IPS DF 19.7 (cell line): ENCODE measurements at regions not wholly inside any gene's neighbourhood (a gene's known extent, or its start where the extent isn't known, plus 50 kb on each side); places are given as distances from the start of the nearest gene placed in this dataset.

Experiments
- DNase-seq: peaks from one replicate; pipeline ENCODE4 v3.0.0-alpha.2; 2013; ENCODE audit warnings: low read depth, low spot score

DNA sequence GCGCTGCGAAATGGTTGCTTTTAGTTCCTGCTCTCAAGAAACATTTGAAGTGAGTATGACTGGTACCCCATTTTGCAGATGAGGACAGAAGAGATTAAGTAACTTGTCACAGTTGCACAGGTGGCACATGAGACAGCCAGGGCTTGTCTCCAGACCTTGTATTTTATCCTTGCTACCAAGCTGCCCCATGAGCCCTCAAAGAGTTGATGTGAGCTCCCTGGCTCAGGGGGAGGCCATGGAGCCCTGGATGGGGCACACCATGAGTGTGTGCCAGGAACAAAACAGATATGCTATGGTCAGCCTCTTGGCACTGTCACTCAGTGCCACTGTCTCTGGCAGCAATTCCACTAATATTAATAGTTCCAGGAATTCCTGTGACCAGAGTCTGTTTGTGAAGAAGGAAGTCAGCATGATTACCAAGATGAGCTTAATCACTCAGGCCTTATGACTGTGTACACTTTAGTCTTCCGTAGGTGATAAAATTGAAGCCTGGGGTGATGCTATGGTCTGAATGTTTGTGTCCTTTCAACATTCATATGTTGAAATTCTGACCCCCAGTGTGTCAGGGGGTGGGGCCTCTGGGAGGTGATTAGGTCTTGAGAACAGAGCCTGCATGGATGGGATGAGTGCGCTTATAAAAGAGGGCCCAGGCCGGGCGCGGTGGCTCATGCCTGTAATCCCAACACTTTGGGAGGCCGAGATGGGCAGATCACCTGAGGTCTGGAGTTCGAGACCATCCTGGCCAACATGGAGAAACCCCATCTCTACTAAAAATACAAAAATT lies 806.8 kb downstream of the AACS start:
- no peak for DNase-seq

DNA sequence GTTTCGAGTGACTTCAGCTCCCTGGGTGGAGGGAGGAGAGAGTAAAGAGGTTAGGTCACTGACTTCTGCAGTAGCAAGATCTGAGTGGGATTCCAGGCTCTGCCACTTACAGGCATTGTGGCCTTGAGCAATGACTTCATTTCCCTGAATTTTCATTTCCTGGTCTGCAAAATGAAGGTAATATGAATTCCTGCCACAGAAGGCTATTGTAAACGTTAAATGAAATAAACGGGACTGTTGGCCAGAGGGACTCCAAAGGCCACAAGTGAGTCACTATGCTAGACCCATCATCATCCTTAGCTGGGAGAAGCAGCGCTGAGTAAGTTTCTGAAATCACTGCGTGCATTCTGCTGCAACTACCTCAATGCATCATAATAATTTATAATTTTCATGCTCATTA lies 807.8 kb downstream of the AACS start:
- DNase-seq, result no peak

DNA sequence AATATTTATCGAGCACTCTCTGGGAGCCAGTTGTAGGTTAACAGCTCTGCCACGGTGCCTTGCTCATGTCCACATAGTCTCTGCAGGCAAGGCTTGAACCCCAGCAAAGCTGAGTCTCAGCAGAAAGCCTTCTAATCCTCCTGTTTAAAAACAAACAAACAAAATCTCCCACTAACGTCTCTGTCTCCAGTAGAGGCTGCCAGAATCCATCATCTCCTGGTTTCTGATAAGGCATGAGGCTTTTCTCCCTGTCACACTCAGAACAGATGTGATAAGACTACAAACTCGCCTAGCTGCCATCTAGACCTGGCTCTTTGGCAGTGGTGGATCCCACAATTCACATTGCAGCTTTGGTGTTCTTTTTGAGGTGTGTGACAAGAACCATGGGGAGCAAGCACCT lies 813.2 kb downstream of the AACS start:
- DNase-seq, result no peak

DNA sequence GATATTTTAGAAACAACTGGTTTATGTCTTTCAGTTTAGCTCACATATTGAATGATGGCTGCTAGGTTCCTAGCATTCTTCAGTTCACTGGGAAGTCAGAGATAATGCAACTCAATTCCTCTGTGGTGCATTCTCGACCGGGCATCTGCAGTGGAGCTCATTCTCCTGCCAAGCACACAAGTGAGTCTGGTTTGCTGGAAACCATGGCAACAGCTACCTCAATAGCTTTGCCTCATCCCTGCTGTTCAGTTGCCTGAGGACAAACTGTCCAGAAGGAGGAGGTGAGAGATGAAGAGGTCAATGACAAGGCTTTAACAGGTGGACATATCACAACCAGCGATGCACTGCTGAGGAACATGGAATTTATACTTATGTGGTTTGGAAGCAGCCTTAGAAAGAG lies 816.9 kb downstream of the AACS start:
- DNase-seq, result no peak

DNA sequence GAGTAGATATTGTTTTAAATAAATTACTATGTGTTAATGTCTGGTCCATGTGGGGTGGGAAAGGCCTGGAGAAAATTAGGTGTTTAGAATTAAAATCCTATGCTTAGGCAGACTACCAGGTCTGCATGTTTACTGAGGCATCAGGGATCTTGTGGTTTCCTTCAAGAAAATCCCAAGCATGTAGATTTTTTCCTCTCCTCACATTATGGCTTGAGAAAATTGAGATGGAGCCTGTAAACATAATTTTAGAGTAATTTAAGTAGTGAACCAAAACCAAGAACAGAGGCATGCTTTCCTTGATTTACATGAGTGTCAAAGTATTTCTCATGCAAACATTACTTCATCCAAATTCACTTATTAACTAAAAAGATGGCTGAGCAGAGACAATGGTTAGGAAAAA lies 823.7 kb downstream of the AACS start:
- DNase-seq, result no peak

DNA sequence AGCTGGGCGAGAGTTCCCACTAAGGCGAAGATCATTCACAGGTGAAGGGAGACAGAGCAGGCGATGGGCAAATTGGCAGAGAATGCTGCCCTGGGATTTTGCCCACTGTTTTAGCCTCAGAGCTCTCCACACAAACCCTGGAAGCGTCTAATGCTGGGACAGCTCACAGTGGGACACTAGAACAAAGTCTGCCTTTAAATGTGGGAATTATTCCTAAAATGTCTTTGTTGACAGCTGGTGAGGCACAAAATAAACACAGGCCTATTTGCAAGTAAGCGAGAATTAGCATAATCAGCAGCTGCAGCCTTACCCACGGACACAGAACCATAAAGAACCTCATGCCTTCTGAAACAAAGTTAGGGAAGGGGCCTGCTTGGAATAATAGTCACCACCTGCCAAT lies 824.5 kb downstream of the AACS start:
- DNase-seq, result no peak

DNA sequence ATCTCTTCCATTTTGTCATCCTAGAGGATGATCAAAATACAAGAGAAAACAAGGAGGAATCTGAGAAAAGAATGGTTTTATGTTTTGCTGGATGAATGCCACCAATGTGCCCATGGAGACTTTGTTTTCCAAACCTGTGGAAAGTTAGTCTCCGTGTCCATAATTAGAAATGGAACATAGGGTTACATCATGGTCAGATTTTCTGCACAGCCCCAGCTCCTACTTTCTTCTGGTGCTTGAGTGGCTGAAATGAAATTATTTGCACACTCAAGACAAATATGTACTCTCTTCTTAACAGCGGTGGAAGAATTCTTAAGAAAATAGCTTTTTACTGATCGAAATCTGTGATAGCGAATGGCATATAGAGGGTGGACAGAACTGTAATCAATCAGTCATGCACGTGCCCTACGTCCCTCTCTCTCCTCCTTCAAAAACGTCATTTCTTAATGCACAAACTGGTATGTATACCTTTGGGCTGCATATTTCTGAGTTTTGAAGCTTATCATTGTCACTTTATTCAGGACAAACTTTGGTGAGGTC lies 825.2 kb downstream of the AACS start:
- no peak for DNase-seq

DNA sequence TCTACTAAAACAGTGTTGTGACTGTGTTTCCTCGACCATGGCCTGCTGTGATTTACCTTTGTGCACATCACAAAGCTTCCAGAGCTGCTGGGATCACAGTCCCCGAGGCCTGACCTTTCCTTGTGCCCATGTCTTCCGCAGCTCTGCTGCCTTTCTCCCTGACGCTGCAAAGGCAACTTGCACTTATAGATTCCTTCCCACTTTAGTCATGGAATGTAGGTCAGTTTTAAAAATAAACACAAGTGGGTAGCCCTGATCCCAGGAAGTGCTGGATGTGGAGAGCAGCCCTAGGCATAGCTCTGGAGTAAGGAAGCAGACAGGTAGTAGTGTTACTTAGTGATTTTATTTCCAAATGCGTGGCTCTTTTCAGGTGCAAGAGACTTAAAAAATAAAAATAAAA lies 825.7 kb downstream of the AACS start:
- DNase-seq, result no peak

DNA sequence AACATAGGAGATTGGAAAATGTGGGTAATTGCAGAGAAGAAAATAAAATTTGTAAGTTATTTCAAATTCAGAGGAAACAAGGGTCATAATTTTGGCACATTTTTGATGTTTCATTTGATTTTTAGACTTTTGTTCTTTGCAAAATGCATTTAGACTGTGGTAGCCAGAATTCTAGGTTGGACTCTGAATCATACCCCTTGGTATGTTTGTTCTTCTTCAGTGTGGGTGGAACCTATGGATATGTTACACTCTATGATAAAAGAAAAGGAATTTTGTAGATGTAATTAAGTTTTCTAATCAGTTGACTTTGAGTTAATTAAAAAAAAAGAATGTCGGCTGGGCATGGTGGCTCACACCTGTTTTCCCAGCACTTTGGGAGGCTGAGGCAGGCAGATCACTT lies 827.0 kb downstream of the AACS start:
- DNase-seq, result no peak

DNA sequence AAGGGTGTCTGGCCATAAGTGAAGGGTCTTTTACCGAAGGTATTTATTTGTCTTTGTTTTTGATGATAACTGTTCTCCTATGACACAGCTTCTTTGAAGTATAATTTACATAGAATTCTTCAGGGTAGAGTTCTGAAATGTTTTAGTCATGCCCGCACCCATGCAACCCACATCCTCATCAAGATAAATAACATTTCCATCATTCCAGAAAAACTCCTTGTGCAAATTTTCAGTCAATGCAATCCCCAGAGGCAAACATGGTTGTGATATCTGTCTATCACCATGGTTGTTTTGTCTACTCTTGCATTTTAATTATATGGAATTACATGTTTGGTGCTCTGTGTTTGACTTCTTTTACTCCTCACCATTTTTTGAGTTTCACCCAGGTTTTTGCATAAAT lies 837.8 kb downstream of the AACS start:
- DNase-seq, result no peak

DNA sequence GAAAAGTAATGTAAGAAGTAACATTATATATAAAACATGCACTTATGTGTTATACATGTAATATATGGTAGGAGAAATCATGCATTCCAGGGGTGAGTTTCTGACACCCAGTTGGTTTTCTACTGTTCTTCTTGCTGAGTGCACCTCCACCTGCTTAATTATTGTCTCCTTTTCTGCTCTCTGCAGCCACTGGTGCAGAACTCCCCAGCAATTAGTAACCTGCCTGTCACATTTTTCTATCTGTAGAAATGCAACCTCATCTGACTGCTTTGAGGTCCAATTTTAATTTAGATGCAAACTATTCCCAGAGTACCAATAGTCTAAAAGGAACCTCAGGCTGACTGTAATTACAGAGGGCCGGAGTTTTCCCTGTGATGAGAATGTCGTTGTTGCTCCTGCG lies 842.1 kb downstream of the AACS start:
- no peak for DNase-seq

DNA sequence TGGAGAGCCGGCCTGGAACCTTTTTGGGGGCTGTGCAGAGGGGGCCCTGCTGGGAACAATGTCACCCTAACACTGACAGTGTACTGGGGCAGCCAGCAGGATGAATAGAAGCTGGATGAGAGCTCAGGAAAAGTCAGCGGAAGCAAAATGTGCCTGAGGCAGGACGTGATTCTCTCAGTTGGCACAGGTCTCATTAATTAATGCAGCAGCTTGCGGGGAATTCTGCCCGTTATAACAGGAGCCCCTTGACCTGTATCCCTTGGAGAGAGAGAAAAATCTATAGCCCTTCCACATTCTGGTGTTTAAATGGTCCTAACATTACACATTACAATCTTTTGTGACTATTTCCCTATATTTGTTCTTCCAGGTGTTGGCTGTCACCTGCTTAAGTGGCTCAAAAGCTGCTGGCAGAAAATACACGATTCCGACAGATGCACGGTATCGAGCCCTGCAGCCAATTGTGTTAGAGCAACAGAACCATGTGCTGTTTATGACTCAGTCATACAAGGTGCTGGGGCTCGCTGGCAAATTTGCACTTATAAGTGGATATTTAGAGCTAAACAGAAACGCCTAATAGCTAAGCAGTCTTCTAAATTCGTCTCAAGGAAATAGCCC lies 854.7 kb downstream of the AACS start:
- DNase-seq, result no peak

DNA sequence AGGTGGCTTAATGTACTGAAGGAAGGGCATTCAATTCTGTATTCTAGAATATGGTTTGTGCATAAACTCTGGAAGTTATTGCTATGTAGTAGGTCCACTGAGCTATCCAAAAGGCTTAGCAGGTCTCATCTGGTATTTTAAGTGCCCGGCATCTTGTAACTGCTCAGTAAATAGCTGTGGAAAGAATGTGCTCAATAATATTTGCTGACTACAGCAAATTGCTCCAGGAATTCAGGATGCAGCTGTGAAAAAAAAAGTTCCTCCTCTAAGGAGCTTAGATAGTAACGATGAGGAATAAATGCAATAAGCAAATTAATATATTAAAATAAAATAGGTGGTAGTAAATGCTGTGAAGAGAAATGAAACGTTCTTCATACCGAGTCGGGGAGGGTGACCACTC lies 857.1 kb downstream of the AACS start:
- no peak for DNase-seq

DNA sequence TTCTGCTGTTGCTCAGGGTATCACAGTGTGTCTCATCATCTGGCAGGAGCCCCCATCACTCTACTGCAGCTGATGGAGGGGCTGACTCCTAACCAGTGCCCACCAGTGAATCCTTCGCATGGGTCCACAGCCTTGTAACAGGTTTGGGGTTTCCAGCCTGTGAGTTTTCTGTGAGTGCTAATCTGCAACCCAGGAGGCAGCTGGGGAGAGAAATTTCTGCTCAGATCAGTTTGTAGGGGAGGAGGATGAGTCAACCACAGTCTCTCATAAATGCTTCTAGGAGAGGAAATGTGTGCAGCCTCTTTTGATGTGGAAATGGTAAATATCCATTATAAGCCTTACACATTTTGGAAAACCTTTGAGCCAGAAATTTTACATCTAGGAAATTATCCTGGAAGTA lies 871.3 kb downstream of the AACS start:
- no peak for DNase-seq

DNA sequence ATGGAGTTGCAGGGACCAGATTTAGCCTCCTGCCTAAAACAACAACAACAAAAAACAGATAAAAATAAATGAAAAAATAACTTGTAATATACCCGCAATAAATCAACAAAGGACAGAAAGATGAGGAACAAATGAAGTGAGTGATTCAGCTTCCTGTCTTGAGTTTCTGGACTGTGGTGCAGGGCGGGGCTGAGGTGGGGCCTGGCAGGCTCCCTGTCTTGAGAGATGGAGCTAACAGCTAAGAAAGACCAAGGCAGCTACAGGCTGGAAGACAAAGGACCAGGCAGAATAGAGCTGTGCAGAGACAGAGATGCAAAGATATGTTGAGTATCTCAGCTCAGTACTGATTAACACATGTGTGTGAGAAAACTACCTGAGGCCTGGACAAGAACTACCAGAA lies 879.2 kb downstream of the AACS start:
- no peak for DNase-seq

DNA sequence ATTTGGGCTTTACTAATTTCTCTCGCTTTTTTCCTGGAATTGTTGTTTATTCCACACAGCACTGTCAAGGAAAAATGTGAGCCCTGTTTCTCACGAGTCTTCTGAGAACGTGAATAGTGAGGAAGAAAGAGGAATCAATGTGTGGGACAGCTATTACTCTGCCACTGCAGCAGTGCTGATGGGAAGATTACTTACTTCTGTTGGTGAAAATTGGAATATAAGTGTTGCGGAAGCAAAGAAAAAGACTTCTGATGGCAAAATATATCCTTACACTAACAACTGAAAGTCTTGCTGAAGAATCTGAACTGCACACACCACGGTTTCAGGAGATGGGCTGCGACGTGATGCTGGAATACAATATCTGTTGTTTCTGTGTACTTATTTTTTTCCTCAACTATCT lies 884.2 kb downstream of the AACS start:
- no peak for DNase-seq

DNA sequence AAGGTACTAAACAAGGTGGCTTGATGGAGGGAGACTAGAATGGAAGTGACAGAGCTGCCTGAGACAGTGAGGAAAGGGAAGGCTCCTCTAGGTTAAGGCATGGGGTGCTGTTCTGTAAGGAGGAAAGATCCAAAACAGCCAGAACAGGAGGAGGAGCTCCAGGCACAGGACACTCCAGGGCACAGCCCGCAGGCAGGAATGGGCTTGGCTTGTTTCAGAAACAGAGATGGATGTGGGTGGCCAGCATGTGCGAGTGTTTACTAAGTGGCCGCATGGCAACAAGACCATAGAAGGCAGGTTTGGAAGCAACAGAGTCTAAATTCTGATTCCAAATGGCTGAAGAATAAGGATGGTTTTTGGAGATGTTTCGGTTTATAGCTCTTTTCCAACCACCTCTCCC lies 889.1 kb downstream of the AACS start:
- no peak for DNase-seq

DNA sequence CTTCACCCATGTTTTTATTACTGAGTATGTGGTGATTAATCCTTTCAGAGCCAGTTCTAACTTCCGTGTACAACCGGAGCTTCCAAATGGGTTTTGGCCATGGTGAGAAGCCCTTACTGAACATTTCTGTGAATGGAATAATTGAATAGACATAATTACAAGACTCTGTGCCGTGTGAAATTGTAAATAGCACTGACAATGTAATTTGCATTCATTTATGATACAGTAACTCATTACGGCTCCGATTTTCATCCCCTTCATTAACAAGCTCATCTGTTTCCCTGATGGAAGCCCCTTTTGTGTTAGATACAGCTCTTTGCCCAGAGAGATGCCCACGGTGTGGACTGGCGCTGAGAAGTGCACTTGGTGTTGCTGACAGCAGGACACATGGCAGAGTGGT lies 891.0 kb downstream of the AACS start:
- no peak for DNase-seq

DNA sequence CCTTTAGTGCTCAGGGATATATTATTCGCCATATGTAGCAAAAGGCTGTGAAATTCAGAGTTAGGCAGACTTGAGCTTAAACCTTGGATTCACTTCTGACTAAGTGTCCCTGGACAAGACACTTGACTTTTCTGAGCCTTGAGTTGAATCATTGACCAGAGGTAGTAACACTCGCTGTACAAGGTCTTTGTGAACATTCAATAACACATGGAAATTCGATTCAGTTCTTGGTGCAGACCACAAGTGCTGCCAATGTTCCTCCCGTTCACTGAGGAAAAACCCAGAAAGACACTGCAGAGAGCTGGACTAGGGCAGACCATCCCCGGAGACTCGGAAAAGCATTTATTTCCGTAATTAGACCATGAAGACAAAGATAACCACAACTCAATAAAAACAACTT lies 901.4 kb downstream of the AACS start:
- DNase-seq, result no peak

DNA sequence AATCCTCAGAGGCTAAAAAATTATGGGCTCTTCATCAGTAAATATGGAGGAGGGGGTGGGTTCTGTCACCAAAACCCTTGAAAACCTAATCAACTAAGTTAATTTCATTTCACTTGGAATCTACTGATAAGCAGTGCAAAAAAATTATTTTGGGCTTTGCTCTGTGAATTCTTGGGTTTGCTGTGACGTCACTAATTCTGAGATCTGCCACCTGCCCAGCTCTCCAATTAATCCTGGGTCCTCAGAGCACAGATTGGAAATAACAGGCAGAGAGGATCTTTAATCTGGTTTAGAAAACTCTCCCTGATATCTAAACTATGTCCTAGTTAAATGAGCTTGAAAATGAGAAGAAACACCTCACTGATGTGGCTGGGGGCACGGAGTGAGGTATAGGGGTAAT lies 903.2 kb downstream of the AACS start:
- DNase-seq, result no peak

DNA sequence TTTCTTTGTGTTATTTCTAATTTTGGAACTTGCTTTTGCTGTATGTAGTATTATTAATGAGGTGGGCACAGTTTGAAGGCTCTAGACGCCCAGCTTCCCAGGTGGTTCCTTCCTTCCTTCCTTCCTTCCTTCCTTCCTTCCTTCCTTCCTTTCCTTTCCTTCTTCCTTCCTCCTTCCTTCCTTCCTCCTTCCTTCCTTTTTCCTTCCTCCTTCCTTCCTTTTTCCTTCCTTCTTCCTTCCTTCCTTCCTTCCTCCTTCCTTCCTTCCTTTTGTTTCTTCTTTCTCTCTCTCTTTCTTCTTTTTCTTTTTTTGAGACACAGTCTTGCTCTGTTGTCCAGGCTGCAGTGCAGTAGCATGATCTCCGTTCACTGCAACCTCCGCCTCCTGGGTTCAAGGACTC lies 906.7 kb downstream of the AACS start:
- no peak for DNase-seq

DNA sequence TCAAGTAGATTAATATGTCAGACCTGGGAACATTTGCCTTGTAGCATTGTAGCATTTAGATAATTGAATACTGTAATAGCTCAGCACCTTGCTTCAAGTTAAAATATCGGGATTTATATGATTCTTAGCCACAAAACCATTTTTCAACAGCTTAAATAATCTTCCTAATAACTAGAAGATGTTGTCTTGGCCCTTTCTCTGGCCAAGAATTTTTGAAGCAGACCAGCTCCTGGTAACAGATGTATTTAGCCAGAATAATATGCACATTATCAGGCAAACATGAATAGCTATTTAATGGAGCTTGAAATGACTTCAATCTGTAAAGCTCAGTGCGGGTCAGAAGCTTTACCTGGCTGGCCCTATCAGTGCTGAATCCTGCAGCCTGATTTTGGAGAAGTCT lies 913.1 kb downstream of the AACS start:
- no peak for DNase-seq

DNA sequence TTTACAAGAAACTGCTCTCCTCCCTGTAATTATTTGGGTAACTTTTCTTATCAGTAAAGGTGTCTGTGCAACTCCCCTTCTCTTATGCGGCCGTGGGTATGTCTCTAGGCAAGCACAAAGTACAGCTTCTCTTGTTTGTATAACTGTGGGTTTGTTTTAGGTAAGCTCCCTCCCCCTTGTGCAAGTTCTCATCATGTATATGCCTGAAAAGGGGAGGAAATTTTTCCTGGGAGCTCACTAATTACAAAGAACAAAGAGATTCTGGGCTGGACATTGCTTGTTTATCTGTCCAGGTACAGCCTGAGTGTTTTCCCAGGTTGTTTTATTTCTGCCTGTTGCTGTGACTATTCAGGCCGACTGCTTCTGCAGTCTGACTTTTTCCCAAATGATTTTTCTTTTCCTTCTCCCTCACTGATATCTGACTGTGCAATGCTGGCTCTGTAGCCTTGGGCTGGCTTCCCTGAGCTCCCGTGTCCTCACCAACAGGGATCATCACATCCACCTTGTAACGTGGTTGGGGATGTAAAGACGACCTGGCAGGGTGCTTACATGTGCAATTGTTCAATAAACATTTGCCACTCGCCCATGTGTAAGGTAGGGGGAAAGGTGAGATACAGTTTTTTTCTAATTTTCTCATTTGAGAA lies 916.5 kb downstream of the AACS start:
- no peak for DNase-seq
